B cell (primary cell): ENCODE measurements at regions not wholly inside any gene's neighbourhood (a gene's known extent, or its start where the extent isn't known, plus 50 kb on each side); places are given as distances from the start of the nearest gene placed in this dataset.
"Not testable (repeated sequence)": the region's sequence is repeated elsewhere in the genome, so short reads cannot be mapped to it uniquely, and the experiment has no call there.

ENCODE experiments used
- EZH2 ChIP-seq: IDR thresholded peaks from 2 replicates; pipeline ENCODE4 v1.6.1; 2012; ENCODE audit warnings: borderline replicate concordance, low read depth, mild to moderate bottlenecking, moderate library complexity, low read length; ENCODE audit not compliant: insufficient read depth, poor library complexity, severe bottlenecking
- TF ChIP-seq, protein P1 (sequence below): fragments of 200-600 bp; IDR thresholded peaks from one replicate; pipeline ENCODE4 v1.8.0; 2022; ENCODE audit warnings: antibody characterized with exemption, mild to moderate bottlenecking

DNA sequence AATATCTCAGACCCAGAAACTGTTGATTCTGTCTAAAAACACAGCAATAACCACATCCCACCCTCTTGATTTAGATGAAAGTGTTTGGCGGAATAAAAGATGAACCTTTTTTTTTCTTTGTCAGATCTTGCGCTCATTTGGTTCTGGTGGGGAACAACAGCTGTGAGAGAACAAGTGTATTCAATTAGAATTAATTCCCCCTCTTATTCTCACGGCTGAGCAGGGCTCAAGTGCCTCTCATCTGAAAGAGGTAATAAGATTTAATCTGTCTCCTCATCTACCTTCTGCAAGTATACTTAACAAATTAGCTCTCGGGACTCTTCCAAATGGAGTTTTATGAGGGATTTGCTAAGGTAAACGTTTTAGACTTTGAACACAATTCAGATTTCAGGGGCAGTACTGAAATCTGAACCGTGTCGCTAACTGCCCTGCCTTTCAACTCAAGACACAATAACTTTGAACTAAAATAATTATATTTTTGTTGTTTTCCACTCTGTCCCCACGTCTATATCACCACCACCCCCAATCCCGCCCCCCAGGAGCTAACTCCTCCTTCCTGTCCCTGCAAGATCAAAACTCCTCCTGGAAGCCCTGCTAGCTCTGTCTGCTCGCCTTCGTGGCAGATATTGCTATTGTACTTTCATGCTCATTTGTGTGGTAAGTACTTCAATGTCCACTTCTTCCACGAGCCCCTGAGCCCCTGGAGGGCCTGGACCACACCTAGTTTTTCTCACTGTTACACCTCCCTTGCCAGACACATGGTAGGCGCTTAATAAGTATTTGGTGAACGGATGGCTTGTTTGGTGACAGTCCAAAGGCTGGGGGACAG is 54.2 kb upstream of the ROPN1B start:
- TF ChIP-seq, protein P1, sequence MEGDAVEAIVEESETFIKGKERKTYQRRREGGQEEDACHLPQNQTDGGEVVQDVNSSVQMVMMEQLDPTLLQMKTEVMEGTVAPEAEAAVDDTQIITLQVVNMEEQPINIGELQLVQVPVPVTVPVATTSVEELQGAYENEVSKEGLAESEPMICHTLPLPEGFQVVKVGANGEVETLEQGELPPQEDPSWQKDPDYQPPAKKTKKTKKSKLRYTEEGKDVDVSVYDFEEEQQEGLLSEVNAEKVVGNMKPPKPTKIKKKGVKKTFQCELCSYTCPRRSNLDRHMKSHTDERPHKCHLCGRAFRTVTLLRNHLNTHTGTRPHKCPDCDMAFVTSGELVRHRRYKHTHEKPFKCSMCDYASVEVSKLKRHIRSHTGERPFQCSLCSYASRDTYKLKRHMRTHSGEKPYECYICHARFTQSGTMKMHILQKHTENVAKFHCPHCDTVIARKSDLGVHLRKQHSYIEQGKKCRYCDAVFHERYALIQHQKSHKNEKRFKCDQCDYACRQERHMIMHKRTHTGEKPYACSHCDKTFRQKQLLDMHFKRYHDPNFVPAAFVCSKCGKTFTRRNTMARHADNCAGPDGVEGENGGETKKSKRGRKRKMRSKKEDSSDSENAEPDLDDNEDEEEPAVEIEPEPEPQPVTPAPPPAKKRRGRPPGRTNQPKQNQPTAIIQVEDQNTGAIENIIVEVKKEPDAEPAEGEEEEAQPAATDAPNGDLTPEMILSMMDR = not testable (repeated sequence)
- TF ChIP-seq EZH2 = not testable (repeated sequence)
